Kidney epithelial cell (primary cell): ENCODE measurements at regions not wholly inside any gene's neighbourhood (a gene's known extent, or its start where the extent isn't known, plus 50 kb on each side); places are given as distances from the start of the nearest gene placed in this dataset.

ENCODE experiments used
- DNase-seq: peaks from one replicate; pipeline ENCODE4 v3.0.0-alpha.2; 2010; ENCODE audit warnings: low read depth
- H3K27me3 ChIP-seq: 2 replicates; pipeline ENCODE4 v1.6.0; 2011; ENCODE audit warnings: low read length; ENCODE audit not compliant: control insufficient read depth, insufficient read depth
- H3K36me3 ChIP-seq: 2 replicates; pipeline ENCODE4 v1.5.1; 2011; ENCODE audit warnings: low read length; ENCODE audit not compliant: control insufficient read depth, insufficient read depth
- H3K4me3 ChIP-seq: 2 replicates; pipeline ENCODE4 v1.5.1; 2011; ENCODE audit warnings: low read depth, mild to moderate bottlenecking, control low read depth, low read length
- CTCF ChIP-seq: IDR thresholded peaks from 2 replicates; pipeline ENCODE4 v1.5.1; 2011; ENCODE audit warnings: mild to moderate bottlenecking, moderate library complexity, low read length, control low read depth, inconsistent platforms; ENCODE audit not compliant: insufficient read depth, poor library complexity, severe bottlenecking

- DNase-seq, result no peak
- Histone ChIP-seq H3K36me3 (no peaks in the 10 kb centered on the region), H3K4me3 (no peak overlapping the region), H3K27me3 (no peaks in the 10 kb centered on the region)
- no peak for TF ChIP-seq CTCF
Measured at GRCh38 chr20:6671829-6672228, 95.7 kb upstream of the BMP2 start.

DNA sequence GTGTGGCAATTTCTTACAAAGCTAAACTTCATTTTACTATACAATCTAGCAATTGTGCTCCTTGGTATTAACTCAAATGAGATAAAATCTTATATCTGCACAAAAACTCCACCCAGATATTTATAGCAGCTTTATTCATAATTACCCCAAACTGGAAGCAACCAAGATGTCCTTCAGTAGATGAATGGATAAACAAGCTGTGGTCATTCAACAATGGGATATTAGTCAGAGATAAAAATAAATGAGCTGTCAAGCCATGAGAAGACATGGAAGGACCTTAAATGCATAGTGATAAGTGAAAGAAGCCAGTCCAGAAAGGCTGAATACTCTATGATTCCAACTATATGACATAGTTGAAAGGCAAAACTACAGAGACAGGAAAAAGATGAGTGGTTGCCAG lies 98.9 kb upstream of the BMP2 start:
- no peaks in the 10 kb centered on the region for H3K36me3 ChIP-seq
- H3K27me3 ChIP-seq, result no peaks in the 10 kb centered on the region
- no peak overlapping the region for H3K4me3 ChIP-seq
- no peak for TF ChIP-seq CTCF
- no peak for DNase-seq

GRCh38 chr20:6665621-6666355 lies 101.7 kb upstream of the BMP2 start:
- peak; percentile 44 for DNase-seq
- Histone ChIP-seq H3K27me3 (no peaks in the 10 kb centered on the region), H3K36me3 (no peaks in the 10 kb centered on the region), H3K4me3 (no peak overlapping the region)
- TF ChIP-seq CTCF, result no peak

GRCh38 chr20:6665161-6665560 lies 102.3 kb upstream of the BMP2 start:
- H3K4me3 ChIP-seq, result no peak overlapping the region
- no peak for DNase-seq
- no peaks in the 10 kb centered on the region for H3K27me3 ChIP-seq
- H3K36me3 ChIP-seq, result no peaks in the 10 kb centered on the region
- TF ChIP-seq CTCF, result no peak

DNA sequence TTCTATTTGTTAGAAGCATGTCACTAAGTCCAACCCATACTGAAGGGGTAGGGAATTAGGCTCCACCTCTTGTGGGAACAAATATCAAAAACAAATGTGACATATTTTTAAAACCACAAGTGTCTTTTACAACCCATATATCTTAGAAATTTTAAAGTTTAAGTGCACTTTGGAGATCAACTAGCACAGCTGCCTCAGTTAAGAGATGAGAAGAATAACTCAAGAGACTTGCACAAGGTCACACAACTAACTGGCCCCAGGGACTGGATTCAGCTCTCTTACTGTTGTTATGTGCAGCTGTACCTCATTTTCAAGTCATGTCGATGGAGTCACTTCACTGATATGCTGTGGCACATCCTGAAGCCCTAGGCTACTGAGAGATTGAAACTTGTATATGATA lies 102.9 kb upstream of the BMP2 start:
- no peak for DNase-seq
- no peak overlapping the region for H3K4me3 ChIP-seq
- no peaks in the 10 kb centered on the region for H3K27me3 ChIP-seq
- no peak for TF ChIP-seq CTCF
- H3K36me3 ChIP-seq, result no peaks in the 10 kb centered on the region

DNA sequence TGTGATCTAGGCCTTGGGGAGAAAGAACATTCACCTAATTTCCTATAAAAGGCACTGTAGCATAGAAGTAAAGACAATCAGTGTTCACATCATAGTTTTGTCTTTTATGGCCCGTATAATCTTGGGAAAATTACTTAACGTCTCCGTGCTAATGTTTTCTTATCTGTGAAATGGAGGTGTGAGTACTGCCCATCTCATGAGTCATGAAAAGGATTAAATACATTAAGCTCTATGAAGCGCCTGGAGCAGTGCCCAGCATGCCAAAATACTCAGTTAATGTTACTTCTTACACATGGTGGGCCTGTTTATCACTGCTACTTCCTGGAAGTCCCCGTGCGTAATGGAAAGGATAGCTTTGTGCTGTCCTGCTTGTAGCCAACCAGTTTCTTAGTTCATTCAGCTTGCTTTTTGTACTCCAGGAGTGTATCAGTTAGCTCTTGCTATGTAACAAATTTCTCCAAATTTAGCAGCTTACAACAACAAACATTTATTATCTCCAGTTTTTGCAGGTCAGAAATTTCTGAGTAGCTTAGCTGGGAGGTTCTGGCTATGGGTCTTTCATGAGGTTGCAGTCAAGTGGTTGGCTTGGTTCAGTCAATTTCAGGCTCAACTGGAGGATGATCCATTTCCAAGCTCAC lies 103.6 kb upstream of the BMP2 start:
- H3K27me3 ChIP-seq, result no peaks in the 10 kb centered on the region
- no peak for TF ChIP-seq CTCF
- no peak overlapping the region for H3K4me3 ChIP-seq
- peak; percentile 29 for DNase-seq
- no peaks in the 10 kb centered on the region for H3K36me3 ChIP-seq
